ENCODE measurements at regions not wholly inside any gene's neighbourhood (a gene's known extent, or its start where the extent isn't known, plus 50 kb on each side); places are given as distances from the start of the nearest gene placed in this dataset.

- TF ChIP-seq CTCF (conservative IDR thresholded peaks at IDR 0.05 in 1 of 2, IDR thresholded peaks at IDR 0.05 in 1 of 2; ENCODE audit: low read depth in 1 of 2, low read length in 2 of 2) (no peak), EZH2 (IDR thresholded peaks at IDR 0.05; ENCODE audit: low read length, missing control alignments) (no peak)
These were observed 208.8 kb downstream of the RPLP1 start for GRCh38 chr15:69661446-69661845.
